DOHH2 (cell line): ENCODE measurements at regions not wholly inside any gene's neighbourhood (a gene's known extent, or its start where the extent isn't known, plus 50 kb on each side); places are given as distances from the start of the nearest gene placed in this dataset.

ENCODE experiments used
- H3F3A ChIP-seq: fragments of 200-600 bp; sonication (generic), shearing (Covaris generic); 2 replicates; pipeline ENCODE4 v1.6.0; 2016; ENCODE audit warnings: antibody characterized with exemption, mild to moderate bottlenecking; ENCODE audit not compliant: control insufficient read depth, insufficient read depth
- H3K27ac ChIP-seq: fragments of 200-600 bp; sonication (generic); 2 replicates; pipeline ENCODE4 v1.5.1; 2014; ENCODE audit warnings: low read depth, mild to moderate bottlenecking, low read length, moderate library complexity
- H3K27me3 ChIP-seq: fragments of 200-600 bp; sonication (generic); 2 replicates; pipeline ENCODE4 v1.6.1; 2014; ENCODE audit warnings: mild to moderate bottlenecking, low read length, mixed read lengths; ENCODE audit not compliant: control insufficient read depth
- H3K36me3 ChIP-seq: fragments of 200-600 bp; sonication (generic); 2 replicates; pipeline ENCODE4 v1.6.1; 2014; ENCODE audit warnings: mild to moderate bottlenecking, low read length, moderate library complexity, mixed read lengths; ENCODE audit not compliant: control insufficient read depth
- H3K4me1 ChIP-seq: fragments of 200-600 bp; sonication (generic); 2 replicates; pipeline ENCODE4 v1.6.1; 2014; ENCODE audit warnings: mild to moderate bottlenecking, low read length, mixed read lengths; ENCODE audit not compliant: control insufficient read depth
- H3K4me2 ChIP-seq: fragments of 200-600 bp; sonication (generic); 2 replicates; pipeline ENCODE4 v1.6.0; 2014; ENCODE audit warnings: mild to moderate bottlenecking, low read length, moderate library complexity
- H3K4me3 ChIP-seq: fragments of 200-600 bp; sonication (generic); 2 replicates; pipeline ENCODE4 v1.5.1; 2014; ENCODE audit warnings: mild to moderate bottlenecking, low read length, mixed read lengths
- H3K79me2 ChIP-seq: fragments of 200-600 bp; sonication (generic); 2 replicates; pipeline ENCODE4 v1.6.1; 2014; ENCODE audit warnings: mild to moderate bottlenecking, low read length, mixed read lengths; ENCODE audit not compliant: control insufficient read depth
- H3K9me2 ChIP-seq: fragments of 200-600 bp; sonication (generic); replicated peaks from 2 replicates; pipeline ENCODE4 v1.6.1; 2014; ENCODE audit warnings: mild to moderate bottlenecking, low read length, mixed read lengths; ENCODE audit not compliant: control insufficient read depth
- H3K9me3 ChIP-seq: fragments of 200-600 bp; sonication (generic); 2 replicates; pipeline ENCODE4 v1.6.1; 2014; ENCODE audit warnings: antibody characterized with exemption, low read length, mixed read lengths; ENCODE audit not compliant: control insufficient read depth, insufficient read depth
- H4K20me1 ChIP-seq: fragments of 200-600 bp; sonication (generic); 2 replicates; pipeline ENCODE4 v1.6.0; 2014; ENCODE audit warnings: low read depth, mild to moderate bottlenecking, antibody characterized with exemption, low read length, moderate library complexity; ENCODE audit not compliant: control insufficient read depth, insufficient read depth
- CTCF ChIP-seq: fragments of 200-600 bp; sonication (generic); IDR thresholded peaks from one replicate; pipeline ENCODE4 v1.5.1; 2014; ENCODE audit warnings: antibody characterized with exemption, mild to moderate bottlenecking, low read depth, low read length; ENCODE audit not compliant: poor library complexity, severe bottlenecking
- EZH2phosphoT487 ChIP-seq: fragments of 200-600 bp; sonication (generic); IDR thresholded peaks from 2 replicates; pipeline ENCODE4 v1.6.1; 2017; ENCODE audit warnings: borderline replicate concordance, mild to moderate bottlenecking, antibody characterized with exemption, low read length, moderate library complexity, mixed read lengths

- Histone ChIP-seq H4K20me1 (no peaks in the 10 kb centered on the region), H3K9me3 (no peaks in the 10 kb centered on the region; the same call in 1 of the 2 replicates), H3K36me3 (peaks cover 11% of the 10 kb centered on the region; the same call in 1 of the 2 replicates), H3K27ac (peak overlapping the region; percentile 90), H3K27me3 (no peaks in the 10 kb centered on the region), H3K4me2 (peak overlapping the region; percentile 62), H3F3A (peaks cover 30% of the 10 kb centered on the region), H3K79me2 (peaks cover 58% of the 10 kb centered on the region), H3K4me3 (peak overlapping the region; percentile 44), H3K4me1 (peaks cover 90% of the 10 kb centered on the region), H3K9me2 (no peaks in the 10 kb centered on the region)
- TF ChIP-seq EZH2phosphoT487: no peak
- TF ChIP-seq CTCF: no peak
Observed at GRCh38 chr13:73958657-73959397, 175.4 kb downstream of the KLF12 start.

- H3K4me3 ChIP-seq: peak overlapping the region; percentile 44
- H3K79me2 ChIP-seq: peaks cover 57% of the 10 kb centered on the region
- peaks cover 35% of the 10 kb centered on the region for H3F3A ChIP-seq
- peak overlapping the region; percentile 62 for H3K4me2 ChIP-seq
- H3K9me2 ChIP-seq: no peaks in the 10 kb centered on the region
- TF ChIP-seq CTCF (no peak), EZH2phosphoT487 (no peak)
- no peaks in the 10 kb centered on the region for H4K20me1 ChIP-seq
- peak overlapping the region; percentile 90 for H3K27ac ChIP-seq
- peaks cover 98% of the 10 kb centered on the region for H3K4me1 ChIP-seq
- no peaks in the 10 kb centered on the region for H3K27me3 ChIP-seq
- peaks cover 11% of the 10 kb centered on the region for H3K36me3 ChIP-seq
- no peaks in the 10 kb centered on the region; the same call in 1 of the 2 replicates for H3K9me3 ChIP-seq
Observed at GRCh38 chr13:73957889-73958288, 176.3 kb downstream of the KLF12 start.

- Histone ChIP-seq H3K4me1 (peaks cover 98% of the 10 kb centered on the region), H3F3A (peaks cover 35% of the 10 kb centered on the region), H3K27ac (peak overlapping the region; percentile 90), H3K9me2 (no peaks in the 10 kb centered on the region), H3K9me3 (no peaks in the 10 kb centered on the region; the same call in 1 of the 2 replicates), H3K79me2 (peaks cover 53% of the 10 kb centered on the region), H3K4me2 (peak overlapping the region; percentile 62), H3K27me3 (no peaks in the 10 kb centered on the region), H3K36me3 (peaks cover 6% of the 10 kb centered on the region), H4K20me1 (no peaks in the 10 kb centered on the region), H3K4me3 (peak overlapping the region; percentile 46)
- no peak for TF ChIP-seq CTCF
- no peak for TF ChIP-seq EZH2phosphoT487
Observed at GRCh38 chr13:73956795-73957408, 177.3 kb downstream of the KLF12 start.
